ENCODE measurements at regions not wholly inside any gene's neighbourhood (a gene's known extent, or its start where the extent isn't known, plus 50 kb on each side); places are given as distances from the start of the nearest gene placed in this dataset.

- Histone ChIP-seq H3K9me3 (no peaks in the 10 kb centered on the region), H3K36me3 (no peaks in the 10 kb centered on the region)
- no peak for TF ChIP-seq CTCF (IDR thresholded peaks at IDR 0.05; ENCODE audit: low read depth, low read length)
These were observed 233.2 kb downstream of the ZBBX start for GRCh38 chr3:167146911-167147310.

DNA sequence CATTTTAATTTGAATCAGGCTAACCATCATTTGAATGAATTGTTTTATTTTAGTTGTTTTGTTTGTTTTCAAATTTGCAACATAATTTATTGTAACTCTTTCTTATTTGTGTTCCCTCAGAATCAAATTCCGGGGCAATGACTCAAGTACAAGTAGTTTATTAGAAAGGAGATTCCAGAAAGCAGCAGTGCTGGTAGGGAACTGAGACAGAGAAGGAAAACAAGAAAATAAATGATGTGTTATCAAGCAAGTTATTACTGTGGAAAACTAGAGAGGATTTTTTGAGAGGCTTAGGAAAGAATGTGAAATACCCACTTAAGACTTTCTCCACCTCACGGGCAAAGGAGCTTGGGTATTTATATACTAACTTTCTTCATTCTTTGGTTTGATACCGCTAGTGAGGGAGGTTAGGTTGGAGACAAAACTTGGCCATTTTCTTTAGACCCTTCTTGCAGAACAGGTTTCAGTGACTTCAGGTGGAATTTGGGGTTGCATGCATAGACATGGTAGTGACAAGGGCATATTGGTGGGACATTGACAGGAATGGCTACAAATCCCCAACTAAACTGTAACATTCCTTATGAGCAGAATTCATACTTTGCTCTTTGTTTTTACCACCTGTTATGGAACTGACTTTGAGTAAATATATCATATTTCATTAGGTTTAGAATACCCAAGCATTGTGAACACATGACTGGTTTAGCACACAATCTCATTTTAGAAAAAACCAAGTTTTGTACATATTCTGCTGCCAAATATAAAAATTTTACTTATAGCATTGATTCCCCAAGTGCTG lies 254.3 kb downstream of the ZBBX start:
- peaks cover 3% of the 10 kb centered on the region; the same call in 1 of the 2 replicates for H3K9me3 ChIP-seq
- no peaks in the 10 kb centered on the region for H3K4me1 ChIP-seq
- no peak overlapping the region for H3K4me3 ChIP-seq (ENCODE audit: low read depth, low read length)
- no peaks in the 10 kb centered on the region for H3K36me3 ChIP-seq
- no peaks in the 10 kb centered on the region for H3K27me3 ChIP-seq
- TF ChIP-seq CTCF (IDR thresholded peaks at IDR 0.05; ENCODE audit: low read depth, low read length) = no peak
- no peak for DNase-seq

More at GRCh38 chr3:167146911-167147310, 233.2 kb downstream of the ZBBX start:
- Histone ChIP-seq H3K4me1 (no peaks in the 10 kb centered on the region), H3K27me3 (no peaks in the 10 kb centered on the region), H3K4me3 (ENCODE audit: low read depth, low read length) (no peak overlapping the region)
- no peak for DNase-seq

DNA sequence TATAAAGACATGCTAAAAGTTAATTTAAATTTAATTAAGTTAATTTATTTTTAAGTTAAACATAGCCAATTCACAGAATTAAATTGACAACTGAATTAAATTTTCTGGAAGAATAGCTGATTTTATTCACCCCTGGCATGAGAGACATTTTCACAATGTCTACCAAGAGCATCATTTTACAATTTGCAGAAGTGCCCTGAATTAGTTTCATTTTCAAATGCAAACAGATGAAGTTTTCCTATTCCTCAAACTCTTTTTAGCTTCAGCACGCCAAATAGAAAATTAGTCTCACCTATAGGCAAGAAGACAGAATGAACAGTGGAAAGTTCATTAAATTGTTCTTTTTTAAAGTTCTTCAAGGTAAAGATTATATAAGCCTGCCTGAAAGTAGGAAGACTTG lies 259.3 kb downstream of the ZBBX start:
- H3K4me3 ChIP-seq (ENCODE audit: low read depth, low read length) = no peak overlapping the region
- no peaks in the 10 kb centered on the region for H3K4me1 ChIP-seq

GRCh38 chr3:167116120-167116922 lies 263.8 kb downstream of the ZBBX start:
- TF ChIP-seq CTCF (IDR thresholded peaks at IDR 0.05; ENCODE audit: low read depth, low read length) = no peak
- Histone ChIP-seq H3K9me3 (no peaks in the 10 kb centered on the region), H3K4me3 (ENCODE audit: low read depth, low read length) (no peak overlapping the region), H3K36me3 (no peaks in the 10 kb centered on the region), H3K4me1 (no peaks in the 10 kb centered on the region), H3K27me3 (no peaks in the 10 kb centered on the region)
- DNase-seq = peak; percentile 8

More for the DNA sequence above, 259.3 kb downstream of the ZBBX start:
- peaks cover 3% of the 10 kb centered on the region; the same call in 1 of the 2 replicates for H3K9me3 ChIP-seq
- no peaks in the 10 kb centered on the region for H3K36me3 ChIP-seq
- TF ChIP-seq CTCF (IDR thresholded peaks at IDR 0.05; ENCODE audit: low read depth, low read length) = no peak
- DNase-seq = no peak
- no peaks in the 10 kb centered on the region for H3K27me3 ChIP-seq

GRCh38 chr3:167115331-167115934 lies 264.7 kb downstream of the ZBBX start:
- no peak for TF ChIP-seq CTCF (IDR thresholded peaks at IDR 0.05; ENCODE audit: low read depth, low read length)
- DNase-seq = peak; percentile 2
- H3K4me1 ChIP-seq = no peaks in the 10 kb centered on the region

More at GRCh38 chr3:167115331-167115934, 264.7 kb downstream of the ZBBX start:
- H3K4me3 ChIP-seq (ENCODE audit: low read depth, low read length) = no peak overlapping the region
- no peaks in the 10 kb centered on the region for H3K36me3 ChIP-seq
- no peaks in the 10 kb centered on the region for H3K27me3 ChIP-seq
- no peaks in the 10 kb centered on the region for H3K9me3 ChIP-seq

Measured in BE2C (cell line).